Osteoblast (primary cell): ENCODE measurements at regions not wholly inside any gene's neighbourhood (a gene's known extent, or its start where the extent isn't known, plus 50 kb on each side); places are given as distances from the start of the nearest gene placed in this dataset.

Source experiments
- DNase-seq: peaks from one replicate; pipeline ENCODE4 v3.0.0; 2011; ENCODE audit warnings: low spot score, mixed read lengths; ENCODE audit not compliant: insufficient read length; ENCODE audit errors: missing footprints
- H2AFZ ChIP-seq: 2 replicates; pipeline ENCODE4 v1.6.0; 2011; ENCODE audit warnings: mild to moderate bottlenecking, low read length
- H3K27ac ChIP-seq: 2 replicates; pipeline ENCODE4 v1.5.1; 2011; ENCODE audit warnings: mild to moderate bottlenecking, low read depth, low read length, moderate library complexity
- H3K27me3 ChIP-seq: 2 replicates; pipeline ENCODE4 v1.6.0; 2012; ENCODE audit warnings: mild to moderate bottlenecking, control low read depth, inconsistent platforms, low read length, moderate library complexity; ENCODE audit not compliant: insufficient read depth
- H3K36me3 ChIP-seq: 2 replicates; pipeline ENCODE4 v1.5.1; 2011; ENCODE audit warnings: mild to moderate bottlenecking, low read length, control low read depth, moderate library complexity; ENCODE audit not compliant: insufficient read depth
- H3K4me1 ChIP-seq: 2 replicates; pipeline ENCODE4 v1.5.1; 2011; ENCODE audit warnings: mild to moderate bottlenecking, low read length, control low read depth, moderate library complexity; ENCODE audit not compliant: insufficient read depth
- H3K4me2 ChIP-seq: 2 replicates; pipeline ENCODE4 v1.6.0; 2011; ENCODE audit warnings: mild to moderate bottlenecking, low read length; ENCODE audit not compliant: insufficient read depth
- H3K4me3 ChIP-seq: fragments of 200-600 bp; sonication (generic); 3 replicates; pipeline ENCODE4 v1.5.1; 2012; ENCODE audit warnings: mild to moderate bottlenecking, low read length, inconsistent platforms; ENCODE audit not compliant: insufficient read depth
- H3K79me2 ChIP-seq: 2 replicates; pipeline ENCODE4 v1.6.0; 2012; ENCODE audit warnings: mild to moderate bottlenecking, low read length, control low read depth, inconsistent platforms; ENCODE audit not compliant: insufficient read depth
- H3K9me3 ChIP-seq: 2 replicates; pipeline ENCODE4 v1.5.1; 2011; ENCODE audit warnings: low read depth, low read length, control low read depth
- H4K20me1 ChIP-seq: 2 replicates; pipeline ENCODE4 v1.6.0; 2012; ENCODE audit warnings: mild to moderate bottlenecking, low read length, control low read depth; ENCODE audit not compliant: insufficient read depth
- CTCF ChIP-seq: IDR thresholded peaks from 2 replicates; pipeline ENCODE4 v1.5.1; 2011; ENCODE audit warnings: mild to moderate bottlenecking, low read depth, low read length, moderate library complexity; ENCODE audit errors: extremely low read depth

- Histone ChIP-seq H2AFZ (no peak overlapping the region), H3K36me3 (no peaks in the 10 kb centered on the region), H3K4me3 (no peak overlapping the region), H3K4me1 (no peaks in the 10 kb centered on the region), H3K4me2 (no peak overlapping the region), H3K9me3 (peaks cover 3% of the 10 kb centered on the region), H3K27me3 (no peaks in the 10 kb centered on the region), H3K27ac (no peak overlapping the region), H4K20me1 (no peaks in the 10 kb centered on the region), H3K79me2 (no peaks in the 10 kb centered on the region)
- no peak for TF ChIP-seq CTCF
- no peak for DNase-seq
Measured at GRCh38 chr15:46366360-46367007, 731.7 kb downstream of the SQOR start.

DNA sequence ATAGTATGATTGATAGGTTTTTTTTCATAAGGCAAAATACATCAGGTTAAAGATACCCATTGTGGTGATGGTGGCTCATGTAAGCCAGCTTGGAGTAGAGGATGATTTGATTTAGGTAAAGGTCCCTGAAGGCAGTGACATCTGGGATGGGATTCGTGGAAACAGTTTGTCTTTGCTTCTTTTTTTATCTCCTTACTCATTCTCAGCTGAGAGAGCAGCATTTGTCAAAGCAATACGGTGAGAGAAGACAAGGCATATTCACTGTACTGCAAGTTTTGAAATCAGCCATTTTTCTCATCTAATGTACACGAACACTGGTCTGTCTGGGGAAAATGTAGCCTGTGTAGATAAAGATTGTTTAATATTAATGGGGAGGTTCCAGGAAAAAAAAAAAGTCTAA is 749.1 kb downstream of the SQOR start:
- no peaks in the 10 kb centered on the region for H3K79me2 ChIP-seq
- no peak overlapping the region for H2AFZ ChIP-seq
- no peaks in the 10 kb centered on the region for H3K36me3 ChIP-seq
- H3K4me3 ChIP-seq, result no peak overlapping the region
- no peak overlapping the region for H3K4me2 ChIP-seq
- TF ChIP-seq CTCF, result no peak
- no peaks in the 10 kb centered on the region for H3K4me1 ChIP-seq
- no peaks in the 10 kb centered on the region for H3K27me3 ChIP-seq
- DNase-seq, result no peak
- H3K27ac ChIP-seq, result no peak overlapping the region
- H4K20me1 ChIP-seq, result no peaks in the 10 kb centered on the region
- no peaks in the 10 kb centered on the region for H3K9me3 ChIP-seq

DNA sequence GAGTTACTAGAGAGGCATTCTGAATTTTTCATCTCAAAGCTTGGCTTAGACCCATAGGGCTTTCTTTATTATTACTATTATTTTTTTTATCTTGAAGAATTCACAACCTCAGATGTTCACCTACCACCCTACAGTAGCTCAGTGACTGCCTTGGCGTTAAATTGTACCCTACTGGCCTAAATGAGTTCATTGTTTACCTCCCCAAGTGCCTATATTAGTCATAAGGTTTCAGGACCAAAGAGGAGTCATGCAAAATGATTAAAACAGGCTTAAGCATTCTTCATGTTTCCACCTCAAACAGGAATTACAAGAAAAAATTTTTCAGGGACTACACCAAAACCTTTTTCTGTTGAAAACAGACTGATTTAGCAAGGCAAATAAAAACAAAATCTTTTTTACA is 751.5 kb downstream of the SQOR start:
- H3K27me3 ChIP-seq, result no peaks in the 10 kb centered on the region
- no peak overlapping the region for H2AFZ ChIP-seq
- no peaks in the 10 kb centered on the region for H4K20me1 ChIP-seq
- TF ChIP-seq CTCF, result no peak
- H3K9me3 ChIP-seq, result no peaks in the 10 kb centered on the region
- no peaks in the 10 kb centered on the region for H3K36me3 ChIP-seq
- H3K4me2 ChIP-seq, result no peak overlapping the region
- DNase-seq, result no peak
- no peaks in the 10 kb centered on the region for H3K4me1 ChIP-seq
- no peak overlapping the region for H3K27ac ChIP-seq
- H3K4me3 ChIP-seq, result no peak overlapping the region
- no peaks in the 10 kb centered on the region for H3K79me2 ChIP-seq

GRCh38 chr15:46389739-46390138 is 754.9 kb downstream of the SQOR start:
- no peak overlapping the region for H3K4me3 ChIP-seq
- no peaks in the 10 kb centered on the region for H3K36me3 ChIP-seq
- H4K20me1 ChIP-seq, result no peaks in the 10 kb centered on the region
- no peaks in the 10 kb centered on the region for H3K79me2 ChIP-seq
- no peak for TF ChIP-seq CTCF
- no peak overlapping the region for H2AFZ ChIP-seq
- H3K4me2 ChIP-seq, result no peak overlapping the region
- H3K9me3 ChIP-seq, result no peaks in the 10 kb centered on the region
- no peak overlapping the region for H3K27ac ChIP-seq
- H3K4me1 ChIP-seq, result no peaks in the 10 kb centered on the region
- no peaks in the 10 kb centered on the region for H3K27me3 ChIP-seq
- no peak for DNase-seq
